GM04504 (cell line): ENCODE measurements at regions not wholly inside any gene's neighbourhood (a gene's known extent, or its start where the extent isn't known, plus 50 kb on each side); places are given as distances from the start of the nearest gene placed in this dataset.
"Not testable (repeated sequence)": the region's sequence is repeated elsewhere in the genome, so short reads cannot be mapped to it uniquely, and the experiment has no call there.

Source experiments
- DNase-seq: peaks from one replicate; pipeline ENCODE4 v3.0.0-alpha.2; 2012; ENCODE audit warnings: low read depth

GRCh38 chr2:19201911-19202462 is 156.4 kb downstream of the OSR1 start:
- no peak for DNase-seq

DNA sequence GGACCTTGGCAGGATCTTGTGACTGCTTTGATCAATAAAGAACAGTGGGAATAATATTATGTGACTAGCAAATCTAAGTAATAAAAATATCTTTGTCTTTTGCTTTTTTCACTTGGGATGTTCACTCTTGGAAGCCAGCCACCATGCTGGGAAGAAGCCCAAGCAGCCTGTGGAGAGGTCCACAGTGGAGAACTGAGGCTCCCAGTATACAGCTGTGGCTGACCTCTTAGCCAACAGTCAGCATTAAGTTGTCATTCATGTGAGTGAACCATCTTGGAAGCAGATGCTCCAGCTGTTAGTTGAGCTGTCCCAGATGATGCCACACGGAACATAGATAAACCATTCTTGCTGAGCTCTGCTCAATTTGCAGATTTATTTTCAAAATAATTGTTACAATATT is 160.0 kb downstream of the OSR1 start:
- DNase-seq, result peak; percentile 41

- DNase-seq, result no peak
Observed at GRCh38 chr2:19195661-19196060, 162.8 kb downstream of the OSR1 start.

GRCh38 chr2:19189391-19189790 is 169.0 kb downstream of the OSR1 start:
- no peak for DNase-seq

GRCh38 chr2:19187323-19188020 is 171.0 kb downstream of the OSR1 start:
- no peak for DNase-seq

DNA sequence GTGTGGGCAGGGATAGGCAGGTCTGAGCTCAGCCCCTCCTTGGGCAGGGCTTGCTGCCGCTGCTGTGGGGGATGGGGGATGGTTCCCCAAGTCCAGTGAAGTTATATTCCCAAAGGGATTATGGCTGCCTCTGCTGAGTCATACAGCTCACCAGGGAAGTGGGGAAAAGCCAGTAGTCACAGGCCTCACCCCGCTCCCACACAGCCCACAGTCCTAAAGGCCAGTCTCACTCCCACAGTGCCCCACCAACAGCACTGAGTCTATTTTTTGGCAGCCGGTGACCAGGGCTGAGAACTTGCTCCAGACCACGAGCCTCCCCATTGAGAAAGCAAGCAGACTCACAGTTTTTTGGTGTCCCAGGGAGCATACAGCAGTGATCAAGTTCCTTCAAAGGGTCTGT is 173.3 kb downstream of the OSR1 start:
- DNase-seq, result no peak

- DNase-seq, result no peak
Observed at GRCh38 chr2:19178175-19178574, 180.2 kb downstream of the OSR1 start.

DNA sequence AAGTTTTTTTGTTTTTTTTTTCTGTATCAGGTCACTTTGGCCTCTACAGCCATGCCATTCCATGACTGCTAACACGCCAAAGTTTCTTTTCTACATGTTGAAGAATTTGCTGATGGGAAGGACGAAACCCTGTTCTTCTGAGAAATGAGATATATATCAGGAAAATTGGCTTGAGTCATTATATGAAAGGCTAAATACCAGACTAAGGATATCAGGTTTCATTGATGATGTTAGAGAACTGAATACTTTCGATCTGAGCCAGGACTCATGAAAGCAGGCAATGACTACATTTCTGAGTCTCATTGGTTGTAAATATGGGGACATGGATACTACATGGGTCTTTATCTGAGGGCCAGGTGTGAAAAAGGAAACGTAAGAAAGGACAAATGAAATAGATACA is 181.4 kb downstream of the OSR1 start:
- DNase-seq, result no peak

DNA sequence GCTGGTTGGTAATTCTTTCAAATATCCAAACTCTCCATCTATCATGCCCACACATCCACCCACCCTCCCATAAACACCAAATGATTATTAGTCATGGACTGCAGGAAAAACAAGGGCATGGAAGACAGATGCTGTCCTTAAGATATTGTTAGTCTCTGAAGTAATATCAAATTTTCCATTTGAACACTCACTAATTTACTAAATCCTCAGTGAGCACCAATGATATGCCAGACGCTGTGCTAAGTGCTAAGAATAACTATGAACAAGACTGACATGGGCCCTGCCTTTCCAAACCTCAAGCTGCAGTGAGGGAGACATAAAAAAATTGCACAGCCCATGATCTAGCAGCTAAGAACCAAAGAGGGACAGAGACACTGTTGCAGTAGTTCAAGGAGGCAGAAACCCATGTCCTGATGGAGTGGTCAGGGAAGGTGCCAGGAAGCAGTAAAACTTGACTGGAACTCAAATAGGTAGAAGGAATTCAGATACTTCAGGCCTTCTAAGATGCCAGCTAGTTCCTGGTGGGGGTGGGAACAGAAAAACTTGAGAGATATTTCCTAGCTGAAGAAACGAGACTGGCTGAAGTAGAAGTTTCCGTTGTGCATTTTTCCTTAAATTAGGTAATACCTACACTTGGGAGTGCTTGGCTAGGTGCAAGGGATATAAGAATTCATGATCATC is 182.1 kb downstream of the OSR1 start:
- DNase-seq, result no peak

- DNase-seq, result no peak
Observed at GRCh38 chr2:19174176-19174575, 184.2 kb downstream of the OSR1 start.

- no peak for DNase-seq
Observed at GRCh38 chr2:19171409-19171808, 187.0 kb downstream of the OSR1 start.

GRCh38 chr2:19169134-19169768 is 189.2 kb downstream of the OSR1 start:
- no peak for DNase-seq

DNA sequence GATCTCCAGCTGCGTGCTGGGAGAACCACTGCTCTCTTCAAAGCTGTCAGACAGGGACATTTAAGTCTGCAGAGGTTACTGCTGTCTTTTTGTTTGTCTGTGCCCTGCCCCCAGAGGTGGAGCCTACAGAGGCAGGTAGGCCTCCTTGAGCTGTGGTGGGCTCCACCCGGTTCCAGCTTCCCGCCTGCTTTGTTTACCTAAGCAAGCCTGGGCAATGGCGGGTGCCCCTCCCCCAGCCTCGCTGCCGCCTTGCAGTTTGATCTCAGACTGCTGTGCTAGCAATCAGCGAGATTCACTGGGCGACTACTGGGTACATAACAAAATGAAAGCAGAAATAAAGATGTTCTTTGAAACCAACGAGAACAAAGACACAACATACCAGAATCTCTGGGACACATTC is 194.3 kb downstream of the OSR1 start:
- DNase-seq, result not testable (repeated sequence)

DNA sequence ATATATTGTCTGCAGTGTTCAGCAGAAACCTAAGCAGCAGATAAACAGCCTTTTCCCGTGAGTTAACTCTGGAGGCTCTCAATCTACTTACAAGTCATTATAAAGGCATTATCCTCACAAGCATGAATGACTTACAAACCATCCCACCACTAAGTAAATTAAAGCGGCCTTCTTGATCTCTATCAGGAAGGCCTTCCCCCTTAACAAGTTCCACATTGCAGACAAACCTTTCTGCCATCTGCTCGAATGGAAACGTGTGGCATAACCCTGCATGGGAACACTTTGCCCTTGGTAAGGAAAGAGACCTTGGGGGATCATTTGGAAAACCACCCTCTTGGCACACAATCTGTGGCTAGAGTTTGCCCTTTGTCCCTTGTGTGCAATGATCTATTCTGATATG is 199.5 kb downstream of the OSR1 start:
- no peak for DNase-seq

GRCh38 chr2:19158211-19158610 is 200.2 kb downstream of the OSR1 start:
- no peak for DNase-seq

DNA sequence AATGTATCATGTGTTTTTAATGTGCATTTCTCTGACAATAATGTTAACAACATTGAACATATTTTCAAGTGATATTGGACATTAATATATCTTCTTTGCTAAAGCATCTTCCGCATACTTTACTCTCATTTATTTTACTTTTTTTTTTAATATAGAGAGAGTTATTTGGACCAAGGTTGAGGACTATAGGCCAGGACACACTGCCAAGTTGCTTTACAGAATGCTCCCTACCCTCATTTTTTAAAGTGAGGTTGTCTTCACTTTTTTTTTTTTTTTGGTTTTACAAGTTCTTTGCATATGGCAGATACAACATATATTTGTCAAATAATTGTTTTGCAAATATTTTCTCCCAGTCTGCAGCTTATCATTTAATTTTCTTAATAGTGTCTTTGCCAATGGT is 201.8 kb downstream of the OSR1 start:
- no peak for DNase-seq

GRCh38 chr2:19150726-19151125 is 207.7 kb downstream of the OSR1 start:
- DNase-seq, result no peak

- DNase-seq, result no peak
Observed at GRCh38 chr2:19146867-19147266, 211.6 kb downstream of the OSR1 start.

GRCh38 chr2:19141234-19142004 is 217.0 kb downstream of the OSR1 start:
- no peak for DNase-seq

DNA sequence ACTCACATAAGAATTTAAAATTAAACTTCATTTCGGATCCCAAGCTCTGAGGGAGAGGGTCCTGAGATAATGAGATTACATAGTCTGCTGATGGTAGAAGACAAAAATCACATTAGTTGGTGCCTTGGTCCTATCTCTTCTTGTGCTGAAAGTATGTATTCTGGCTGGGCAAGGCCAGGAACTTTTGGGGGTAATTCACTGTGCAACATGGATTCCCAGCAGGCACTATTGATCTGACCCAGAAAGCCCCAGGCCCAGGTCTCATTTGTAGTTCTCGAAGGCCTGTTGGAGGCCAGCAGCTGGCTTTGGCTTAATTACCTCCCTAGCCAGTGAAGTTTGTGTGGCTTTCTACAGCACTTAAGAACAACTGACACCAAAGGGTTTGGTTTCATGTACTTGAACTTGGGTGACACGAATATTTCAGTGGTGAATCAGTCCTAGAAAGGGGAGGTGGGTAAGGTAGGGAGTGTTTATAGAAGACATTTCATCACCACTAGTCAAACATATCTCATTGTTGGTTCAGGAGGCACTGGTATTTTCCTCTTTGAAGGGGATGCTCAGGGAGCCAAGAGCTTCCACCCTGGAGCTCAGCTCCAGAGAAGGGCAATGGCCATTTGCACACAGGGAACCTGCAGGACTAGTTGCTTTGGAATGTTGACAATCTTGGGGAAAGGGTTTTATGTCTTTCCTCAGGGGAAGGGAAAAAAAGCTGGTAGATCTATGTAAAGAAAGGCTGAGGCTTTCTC is 217.8 kb downstream of the OSR1 start:
- DNase-seq, result no peak

DNA sequence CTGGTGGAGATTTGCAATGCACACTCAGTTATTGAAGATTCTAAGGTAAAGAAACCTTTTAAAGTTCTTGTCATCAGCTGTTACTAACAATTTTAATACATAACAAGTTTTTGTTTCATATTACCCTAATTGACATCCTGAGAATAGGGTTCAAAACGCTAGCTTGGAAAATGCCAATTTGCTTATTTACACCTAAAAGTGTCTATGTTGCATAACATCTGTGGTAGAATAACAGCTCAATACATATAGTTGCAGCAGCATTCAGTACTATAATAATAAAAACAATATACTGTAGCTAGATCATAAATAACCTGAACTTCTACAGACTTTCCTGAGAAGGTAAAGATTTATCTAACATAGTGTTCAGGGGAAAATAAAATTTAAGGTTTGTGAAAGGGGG is 219.0 kb downstream of the OSR1 start:
- DNase-seq, result no peak
